Nephron progenitor cell (in vitro differentiated cells): ENCODE measurements at regions not wholly inside any gene's neighbourhood (a gene's known extent, or its start where the extent isn't known, plus 50 kb on each side); places are given as distances from the start of the nearest gene placed in this dataset.

Experiments used
- DNase-seq: peaks from one replicate; pipeline ENCODE4 v3.0.0; 2021
- H3K27ac Mint-ChIP-seq: 2 replicates; pipeline ENCODE4 v1.8.0; 2021; ENCODE audit warnings: mild to moderate bottlenecking, moderate library complexity, mixed read lengths
- H3K27me3 Mint-ChIP-seq: 2 replicates; pipeline ENCODE4 v1.8.0; 2021; ENCODE audit warnings: mild to moderate bottlenecking, low read depth, mixed read lengths; ENCODE audit not compliant: poor library complexity
- H3K36me3 Mint-ChIP-seq: 2 replicates; pipeline ENCODE4 v1.8.0; 2021; ENCODE audit warnings: low read depth, mixed read lengths
- H3K4me1 Mint-ChIP-seq: 2 replicates; pipeline ENCODE4 v1.8.0; 2021; ENCODE audit warnings: mixed read lengths
- H3K4me3 Mint-ChIP-seq: 2 replicates; pipeline ENCODE4 v1.8.0; 2021; ENCODE audit warnings: mild to moderate bottlenecking, moderate library complexity, mixed read lengths
- H3K9me3 Mint-ChIP-seq: 2 replicates; pipeline ENCODE4 v1.8.0; 2021; ENCODE audit warnings: mild to moderate bottlenecking, moderate library complexity, mixed read lengths
- TF ChIP-seq, protein P1 (sequence below): fragments of 200-600 bp; sonication (generic); IDR thresholded peaks from 2 replicates; pipeline ENCODE4 v1.5.0; 2021; ENCODE audit warnings: antibody characterized with exemption

DNA sequence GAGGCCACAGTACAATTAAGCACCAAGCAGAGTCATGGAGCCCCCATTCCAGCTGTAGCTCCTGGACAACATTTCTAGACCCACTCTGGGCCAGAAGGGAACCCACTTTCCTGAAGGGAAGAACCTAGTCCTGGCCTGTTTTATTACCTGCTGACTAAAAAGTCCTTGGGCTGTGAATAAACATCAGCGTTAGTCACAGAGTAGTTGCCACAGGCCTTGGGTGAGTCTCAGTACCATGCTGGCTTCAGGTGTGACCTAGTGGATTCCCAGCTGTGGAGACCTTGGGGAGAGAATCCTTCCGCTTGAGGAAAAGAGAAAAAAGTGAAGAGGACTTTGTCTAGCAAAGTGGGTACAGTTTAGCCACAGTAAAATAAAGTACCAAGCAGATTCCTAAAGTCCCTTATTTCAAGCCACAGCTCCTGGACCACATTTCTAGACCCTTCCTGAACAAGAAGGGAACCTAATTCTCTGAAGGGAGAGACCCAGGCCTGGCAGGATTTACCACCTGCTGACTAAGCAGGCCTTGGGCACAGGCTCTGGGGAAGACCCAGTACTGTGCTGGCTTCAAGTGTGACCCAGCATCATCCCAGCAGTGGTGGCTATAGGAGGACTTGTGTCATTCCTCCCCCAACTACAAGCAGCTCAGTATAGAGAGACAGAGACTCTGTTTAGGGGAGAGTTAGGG, 118.3 kb upstream of the KCNH8 start:
- no peak overlapping the region for H3K4me3 Mint-ChIP-seq
- TF ChIP-seq, protein P1, sequence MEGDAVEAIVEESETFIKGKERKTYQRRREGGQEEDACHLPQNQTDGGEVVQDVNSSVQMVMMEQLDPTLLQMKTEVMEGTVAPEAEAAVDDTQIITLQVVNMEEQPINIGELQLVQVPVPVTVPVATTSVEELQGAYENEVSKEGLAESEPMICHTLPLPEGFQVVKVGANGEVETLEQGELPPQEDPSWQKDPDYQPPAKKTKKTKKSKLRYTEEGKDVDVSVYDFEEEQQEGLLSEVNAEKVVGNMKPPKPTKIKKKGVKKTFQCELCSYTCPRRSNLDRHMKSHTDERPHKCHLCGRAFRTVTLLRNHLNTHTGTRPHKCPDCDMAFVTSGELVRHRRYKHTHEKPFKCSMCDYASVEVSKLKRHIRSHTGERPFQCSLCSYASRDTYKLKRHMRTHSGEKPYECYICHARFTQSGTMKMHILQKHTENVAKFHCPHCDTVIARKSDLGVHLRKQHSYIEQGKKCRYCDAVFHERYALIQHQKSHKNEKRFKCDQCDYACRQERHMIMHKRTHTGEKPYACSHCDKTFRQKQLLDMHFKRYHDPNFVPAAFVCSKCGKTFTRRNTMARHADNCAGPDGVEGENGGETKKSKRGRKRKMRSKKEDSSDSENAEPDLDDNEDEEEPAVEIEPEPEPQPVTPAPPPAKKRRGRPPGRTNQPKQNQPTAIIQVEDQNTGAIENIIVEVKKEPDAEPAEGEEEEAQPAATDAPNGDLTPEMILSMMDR: no peak
- H3K27ac Mint-ChIP-seq: no peak overlapping the region
- H3K27me3 Mint-ChIP-seq: no peaks in the 10 kb centered on the region
- peaks cover 17% of the 10 kb centered on the region for H3K9me3 Mint-ChIP-seq
- no peaks in the 10 kb centered on the region for H3K4me1 Mint-ChIP-seq
- DNase-seq: no peak
- H3K36me3 Mint-ChIP-seq: no peaks in the 10 kb centered on the region

DNA sequence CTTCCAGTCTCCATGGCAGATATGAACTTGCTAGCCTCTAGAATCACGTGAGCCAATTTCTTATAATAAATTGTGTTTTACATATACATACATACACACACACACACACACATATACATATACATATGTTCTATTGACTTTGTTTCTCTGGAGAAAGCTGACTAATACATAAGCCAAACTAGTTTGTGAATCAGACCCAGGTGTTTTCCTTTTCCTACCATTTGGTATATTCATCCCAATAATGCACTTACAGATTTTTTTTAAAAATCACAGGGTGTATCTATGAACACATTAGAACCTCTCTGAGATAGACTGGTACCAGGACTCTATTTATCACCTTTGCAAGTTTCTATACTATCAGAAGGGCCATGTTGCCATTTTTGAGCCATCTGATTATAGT, 122.9 kb upstream of the KCNH8 start:
- Mint-ChIP-seq H3K4me3 (no peak overlapping the region), H3K4me1 (no peaks in the 10 kb centered on the region), H3K9me3 (no peaks in the 10 kb centered on the region), H3K27ac (no peak overlapping the region), H3K27me3 (peaks cover 4% of the 10 kb centered on the region), H3K36me3 (no peaks in the 10 kb centered on the region)
- TF ChIP-seq, protein P1: no peak
- DNase-seq: no peak

DNA sequence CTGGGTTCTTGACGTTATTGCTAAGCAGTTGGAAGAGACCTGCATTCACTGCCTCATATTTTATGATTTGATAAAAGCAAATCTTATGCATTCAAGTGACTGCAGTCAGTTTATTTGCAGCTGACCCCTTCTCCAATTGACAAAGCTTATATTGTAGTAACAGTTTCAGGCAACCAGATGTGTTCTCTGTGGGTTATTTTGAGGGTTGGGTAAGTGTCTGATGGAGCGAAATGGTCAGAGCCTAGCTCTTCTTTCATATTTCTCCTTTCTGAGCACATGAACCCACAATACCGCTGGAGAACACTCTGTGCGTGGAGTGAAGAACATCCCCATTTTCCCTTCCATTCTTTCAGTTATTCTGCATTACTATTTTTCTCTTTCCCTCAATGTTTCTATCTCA, 125.8 kb upstream of the KCNH8 start:
- Mint-ChIP-seq H3K4me3 (no peak overlapping the region), H3K36me3 (no peaks in the 10 kb centered on the region), H3K27ac (no peak overlapping the region), H3K9me3 (no peaks in the 10 kb centered on the region), H3K27me3 (peaks cover 4% of the 10 kb centered on the region), H3K4me1 (no peaks in the 10 kb centered on the region)
- TF ChIP-seq, protein P1: no peak
- no peak for DNase-seq

DNA sequence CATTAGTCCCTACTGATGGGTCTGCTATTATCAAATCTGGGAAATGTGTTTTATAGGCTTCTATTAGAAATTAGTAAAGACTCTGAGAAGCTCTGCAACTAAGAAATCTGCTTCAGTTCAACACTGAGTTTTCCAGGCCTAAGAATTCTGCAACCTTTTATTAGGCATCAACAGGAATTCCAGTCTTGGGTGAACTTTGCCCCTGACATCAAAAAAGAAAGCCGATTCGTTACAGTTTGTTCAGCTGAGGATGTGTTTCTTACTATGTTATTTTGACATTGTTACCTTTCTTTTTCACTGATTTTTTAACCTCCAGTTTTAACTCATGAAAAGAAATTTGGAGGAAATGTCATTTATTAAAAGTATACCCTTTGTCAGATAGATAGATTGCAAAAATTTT, 131.5 kb upstream of the KCNH8 start:
- no peak for DNase-seq
- no peak overlapping the region for H3K27ac Mint-ChIP-seq
- H3K4me1 Mint-ChIP-seq: peaks cover 6% of the 10 kb centered on the region
- no peak overlapping the region for H3K4me3 Mint-ChIP-seq
- peaks cover 2% of the 10 kb centered on the region for H3K27me3 Mint-ChIP-seq
- TF ChIP-seq, protein P1: no peak
- H3K36me3 Mint-ChIP-seq: no peaks in the 10 kb centered on the region
- H3K9me3 Mint-ChIP-seq: no peaks in the 10 kb centered on the region

DNA sequence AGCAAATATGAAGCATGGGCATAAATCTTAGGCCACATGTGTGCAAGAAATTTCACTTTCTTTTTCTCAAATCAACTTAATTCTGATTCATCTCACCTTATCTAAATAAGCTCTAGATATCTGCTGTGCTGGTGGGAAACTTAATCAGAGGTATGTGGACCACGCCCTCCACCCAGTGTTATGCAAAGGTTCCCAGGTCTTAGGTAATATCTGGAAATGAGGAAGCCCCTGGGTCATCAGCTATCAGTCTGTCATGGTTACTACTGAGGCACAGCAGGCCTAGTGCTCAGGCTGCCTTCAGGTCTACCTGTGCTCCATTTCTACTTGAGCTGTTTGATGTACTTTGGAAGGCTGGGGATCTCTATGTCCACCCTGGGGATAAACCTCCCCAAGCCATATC, 134.4 kb upstream of the KCNH8 start:
- TF ChIP-seq, protein P1: no peak
- no peaks in the 10 kb centered on the region for H3K9me3 Mint-ChIP-seq
- no peak for DNase-seq
- H3K4me3 Mint-ChIP-seq: no peak overlapping the region
- H3K27me3 Mint-ChIP-seq: no peaks in the 10 kb centered on the region
- H3K27ac Mint-ChIP-seq: no peak overlapping the region
- H3K36me3 Mint-ChIP-seq: no peaks in the 10 kb centered on the region
- peaks cover 6% of the 10 kb centered on the region for H3K4me1 Mint-ChIP-seq

DNA sequence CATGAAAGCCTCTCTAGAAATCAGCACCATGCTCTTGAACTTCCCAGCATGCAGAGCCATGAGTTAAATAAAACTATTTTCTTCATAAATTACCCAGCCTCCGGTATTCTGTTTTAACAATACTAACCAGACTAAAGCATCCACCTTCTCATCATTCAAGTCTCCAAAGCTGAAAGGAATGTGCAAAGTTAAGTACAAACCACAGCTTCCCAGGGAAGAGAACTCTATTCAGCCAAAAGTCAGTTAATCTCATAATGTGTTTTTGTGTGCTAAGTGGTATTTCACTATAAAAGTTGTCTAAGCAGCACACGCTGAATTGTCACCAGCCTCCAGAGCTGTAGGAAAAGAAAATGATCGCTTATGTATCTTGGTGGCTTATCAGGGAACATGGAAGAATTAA, 135.5 kb upstream of the KCNH8 start:
- TF ChIP-seq, protein P1: no peak
- H3K9me3 Mint-ChIP-seq: no peaks in the 10 kb centered on the region
- no peak for DNase-seq
- no peaks in the 10 kb centered on the region for H3K36me3 Mint-ChIP-seq
- H3K4me1 Mint-ChIP-seq: peaks cover 6% of the 10 kb centered on the region
- H3K27me3 Mint-ChIP-seq: no peaks in the 10 kb centered on the region
- no peak overlapping the region for H3K27ac Mint-ChIP-seq
- no peak overlapping the region for H3K4me3 Mint-ChIP-seq
